ENCODE measurements at regions not wholly inside any gene's neighbourhood (a gene's known extent, or its start where the extent isn't known, plus 50 kb on each side); places are given as distances from the start of the nearest gene placed in this dataset.

DNA sequence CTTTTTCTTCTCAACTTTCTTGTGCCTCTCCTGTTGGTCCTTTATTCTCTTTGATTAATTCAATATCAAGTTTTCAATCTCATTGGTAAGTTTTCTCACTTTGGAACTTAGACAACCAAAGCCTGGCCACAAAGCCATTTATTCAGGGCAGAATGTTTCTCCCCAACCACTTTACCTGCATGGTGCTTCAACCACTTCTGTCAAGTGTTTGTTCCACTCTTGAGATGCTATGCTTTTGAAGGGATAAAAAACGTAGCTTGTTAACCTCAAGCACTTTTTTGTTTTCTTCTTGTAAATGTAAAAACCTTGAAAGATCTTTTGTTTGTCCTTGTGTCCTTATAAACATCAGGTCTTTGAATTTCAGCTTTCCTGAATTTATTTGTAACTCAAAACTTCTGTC lies 966.7 kb downstream of the MAT2B start:
- TF ChIP-seq EZH2 (IDR thresholded peaks at IDR 0.05; ENCODE audit: borderline replicate concordance, insufficient read depth, low read depth, low read length, poor library complexity, severe bottlenecking) (no peak), CTCF (IDR thresholded peaks at IDR 0.05) (no peak)
